ENCODE measurements at regions not wholly inside any gene's neighbourhood (a gene's known extent, or its start where the extent isn't known, plus 50 kb on each side); places are given as distances from the start of the nearest gene placed in this dataset.

GRCh38 chr11:127268521-127268920 lies 268.0 kb upstream of the KIRREL3 start:
- no peaks in the 10 kb centered on the region for H3F3A ChIP-seq (replicated peaks; ENCODE audit: low read depth)
- no peaks in the 10 kb centered on the region for H3K4me1 ChIP-seq (ENCODE audit: insufficient read depth)
- Mint-ChIP-seq H3K27me3 (ENCODE audit: insufficient read depth, low read depth, poor library complexity) (no peaks in the 10 kb centered on the region), H3K27ac (no peak overlapping the region), H3K36me3 (ENCODE audit: low read depth) (peaks cover 6% of the 10 kb centered on the region; the same call in 1 of the 3 replicates), H3K9me3 (peaks cover 7% of the 10 kb centered on the region; the same call in 2 of the 3 replicates), H3K4me1 (no peaks in the 10 kb centered on the region), H3K4me3 (no peak overlapping the region)
- H4K20me1 ChIP-seq (replicated peaks; ENCODE audit: insufficient read depth): no peaks in the 10 kb centered on the region
- H3K4me3 ChIP-seq: no peak overlapping the region
- H3K79me2 ChIP-seq (replicated peaks; ENCODE audit: insufficient read depth): no peaks in the 10 kb centered on the region
- no peak overlapping the region for H3K4me2 ChIP-seq
- H3K36me3 ChIP-seq (ENCODE audit: insufficient read depth): no peaks in the 10 kb centered on the region
- H3K27me3 ChIP-seq (ENCODE audit: insufficient read depth): no peaks in the 10 kb centered on the region
- H2AFZ ChIP-seq: no peak overlapping the region
- no peak for TF ChIP-seq EZH2phosphoT487 (IDR thresholded peaks at IDR 0.05; ENCODE audit: unreplicated experiment)
- TF ChIP-seq ZNF462 (CRISPR knock-in tag; IDR thresholded peaks at IDR 0.05): no peak
- TF ChIP-seq REST (IDR thresholded peaks at IDR 0.05; ENCODE audit: unreplicated experiment): no peak
- no peak for TF ChIP-seq CREB1 (CRISPR knock-in tag; IDR thresholded peaks at IDR 0.05; ENCODE audit: low read depth)
- no peak for TF ChIP-seq EZH2 (IDR thresholded peaks at IDR 0.05; ENCODE audit: low read depth, unreplicated experiment)
- no peak for TF ChIP-seq POLR2AphosphoS5 (IDR thresholded peaks at IDR 0.05; ENCODE audit: low read depth)
- TF ChIP-seq, protein P1, sequence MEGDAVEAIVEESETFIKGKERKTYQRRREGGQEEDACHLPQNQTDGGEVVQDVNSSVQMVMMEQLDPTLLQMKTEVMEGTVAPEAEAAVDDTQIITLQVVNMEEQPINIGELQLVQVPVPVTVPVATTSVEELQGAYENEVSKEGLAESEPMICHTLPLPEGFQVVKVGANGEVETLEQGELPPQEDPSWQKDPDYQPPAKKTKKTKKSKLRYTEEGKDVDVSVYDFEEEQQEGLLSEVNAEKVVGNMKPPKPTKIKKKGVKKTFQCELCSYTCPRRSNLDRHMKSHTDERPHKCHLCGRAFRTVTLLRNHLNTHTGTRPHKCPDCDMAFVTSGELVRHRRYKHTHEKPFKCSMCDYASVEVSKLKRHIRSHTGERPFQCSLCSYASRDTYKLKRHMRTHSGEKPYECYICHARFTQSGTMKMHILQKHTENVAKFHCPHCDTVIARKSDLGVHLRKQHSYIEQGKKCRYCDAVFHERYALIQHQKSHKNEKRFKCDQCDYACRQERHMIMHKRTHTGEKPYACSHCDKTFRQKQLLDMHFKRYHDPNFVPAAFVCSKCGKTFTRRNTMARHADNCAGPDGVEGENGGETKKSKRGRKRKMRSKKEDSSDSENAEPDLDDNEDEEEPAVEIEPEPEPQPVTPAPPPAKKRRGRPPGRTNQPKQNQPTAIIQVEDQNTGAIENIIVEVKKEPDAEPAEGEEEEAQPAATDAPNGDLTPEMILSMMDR (conservative IDR thresholded peaks at IDR 0.05; ENCODE audit: low read depth in 2 of 2): no peak
- no peak for TF ChIP-seq ETS1 (IDR thresholded peaks at IDR 0.05)
- no peak for TF ChIP-seq ZNF114 (CRISPR knock-in tag; IDR thresholded peaks at IDR 0.05)
- TF ChIP-seq ZNF331 (CRISPR knock-in tag; IDR thresholded peaks at IDR 0.05; ENCODE audit: low read depth): no peak
- no peak for TF ChIP-seq JUNB (IDR thresholded peaks at IDR 0.05; ENCODE audit: unreplicated experiment)
- TF ChIP-seq STAT1 (IDR thresholded peaks at IDR 0.05; ENCODE audit: unreplicated experiment): no peak
- TF ChIP-seq NANOG (IDR thresholded peaks at IDR 0.05; ENCODE audit: borderline replicate concordance): no peak
- H3K27ac ChIP-seq (ENCODE audit: low read depth): no peak overlapping the region
- ATAC-seq (no peak), DNase-seq (ENCODE audit: low spot score) (no peak)
- peaks cover 10% of the 10 kb centered on the region for H3K9me2 ChIP-seq (ENCODE audit: insufficient read depth)

Data from GM23338 (cell line).